Body of pancreas (tissue), 4 donors: ENCODE measurements at regions not wholly inside any gene's neighbourhood (a gene's known extent, or its start where the extent isn't known, plus 50 kb on each side); places are given as distances from the start of the nearest gene placed in this dataset.
A peak's percentile ranks its signal among the peaks of the same experiment; 100 is the strongest.

Experiments used
- ATAC-seq: fragments of 150-250 bp; one replicate; pipeline ENCODE4 v1.9.1; 2016
- DNase-seq, 4 donors: peaks; one replicate each; pipeline ENCODE4 v3.0.0-alpha.2; 2019
- H3K27ac ChIP-seq, 4 donors: fragments of 200-600 bp; sonication (generic); 1 replicate in 3 of 4; 2 replicates in 1 of 4; pipeline versions ENCODE4 v1.5.1 to v1.6.1; 2016 to 2019; ENCODE audit warnings: mild to moderate bottlenecking in 1 of 4, mixed read lengths in 1 of 4, moderate library complexity in 1 of 4
- H3K27me3 ChIP-seq, 2 donors: fragments of 200-600 bp; sonication (generic); one replicate each; pipeline ENCODE4 v1.6.0; 2016; ENCODE audit warnings: mild to moderate bottlenecking in 1 of 2
- H3K36me3 ChIP-seq, 2 donors: fragments of 200-600 bp; sonication (generic); replicated peaks in 1 of 2; 2 replicates each; pipeline ENCODE4 v1.5.1; 2016; ENCODE audit warnings: low read depth in 2 of 2; ENCODE audit not compliant: insufficient read depth in 1 of 2
- H3K4me1 ChIP-seq: fragments of 200-600 bp; sonication (generic); one replicate; pipeline ENCODE4 v1.6.0; 2016
- H3K4me3 ChIP-seq, 2 donors: fragments of 200-600 bp; sonication (generic); 1 replicate in 1 of 2; 2 replicates in 1 of 2; pipeline ENCODE4 v1.5.1; 2016 to 2019
- H3K9me3 ChIP-seq, 3 donors: fragments of 200-600 bp; sonication (generic); 1 replicate in 2 of 3; 2 replicates in 1 of 3; pipeline ENCODE4 v1.5.1; 2016
- POLR2A ChIP-seq, 3 donors: fragments of 450-650 bp; IDR thresholded peaks; one replicate each; pipeline ENCODE4 v1.6.1; 2016; ENCODE audit warnings: antibody characterized with exemption in 3 of 3, mild to moderate bottlenecking in 2 of 3
- WGBS, 2 donors: methylation state at CpG; one replicate each; pipeline ENCODE4 v1.1.5; 2017; 5-methylcytosine and 5-hydroxymethylcytosine counted together
- intact Hi-C: fragments of 100-400 bp; cut with DNase I; formaldehyde crosslinking; loops from one replicate; pipeline ENCODE4 v1.15.1; 2023
- TF ChIP-seq, protein P1 (sequence below), 7 experiments: fragments of 450-650 bp in 4 of 7; fragments of 200-600 bp in 3 of 7; sonication (generic) in 3 of 7; IDR thresholded peaks; one replicate each; pipeline ENCODE4 v1.5.1; 2016 to 2019; ENCODE audit warnings: antibody characterized with exemption in 7 of 7

DNA sequence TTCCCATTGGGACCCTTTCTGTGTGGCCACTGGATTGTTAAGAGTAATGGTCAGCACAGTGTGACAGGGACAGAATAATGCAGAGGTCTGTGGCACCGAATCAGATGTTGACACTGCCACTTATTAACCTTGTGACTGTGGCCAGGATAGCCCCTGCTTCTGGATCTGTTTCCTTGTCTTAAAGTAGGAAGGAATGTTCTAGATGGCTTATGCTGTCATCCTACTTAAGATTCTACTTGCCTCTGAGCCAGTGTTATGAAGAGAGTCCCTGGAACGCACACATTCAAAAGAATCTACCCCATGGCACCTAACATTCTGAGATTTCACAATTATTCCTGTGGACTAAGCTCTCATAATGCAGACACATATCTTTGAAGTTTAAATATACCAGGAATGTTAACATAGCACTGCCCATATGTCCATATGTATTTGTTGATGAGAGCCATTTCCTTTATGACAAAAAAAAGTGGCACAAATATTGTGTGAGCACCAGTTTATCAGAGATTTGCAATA, 612.7 kb downstream of the TLR4 start:
- no peak for DNase-seq
- Histone ChIP-seq H3K36me3 (no peaks in the 10 kb centered on the region), H3K4me1 (no peaks in the 10 kb centered on the region), H3K27me3 (no peaks in the 10 kb centered on the region), H3K4me3 (no peak overlapping the region), H3K9me3 (no peaks in the 10 kb centered on the region), H3K27ac (no peak overlapping the region)
- TF ChIP-seq POLR2A (IDR thresholded peaks at IDR 0.05): no peak
- TF ChIP-seq, protein P1, sequence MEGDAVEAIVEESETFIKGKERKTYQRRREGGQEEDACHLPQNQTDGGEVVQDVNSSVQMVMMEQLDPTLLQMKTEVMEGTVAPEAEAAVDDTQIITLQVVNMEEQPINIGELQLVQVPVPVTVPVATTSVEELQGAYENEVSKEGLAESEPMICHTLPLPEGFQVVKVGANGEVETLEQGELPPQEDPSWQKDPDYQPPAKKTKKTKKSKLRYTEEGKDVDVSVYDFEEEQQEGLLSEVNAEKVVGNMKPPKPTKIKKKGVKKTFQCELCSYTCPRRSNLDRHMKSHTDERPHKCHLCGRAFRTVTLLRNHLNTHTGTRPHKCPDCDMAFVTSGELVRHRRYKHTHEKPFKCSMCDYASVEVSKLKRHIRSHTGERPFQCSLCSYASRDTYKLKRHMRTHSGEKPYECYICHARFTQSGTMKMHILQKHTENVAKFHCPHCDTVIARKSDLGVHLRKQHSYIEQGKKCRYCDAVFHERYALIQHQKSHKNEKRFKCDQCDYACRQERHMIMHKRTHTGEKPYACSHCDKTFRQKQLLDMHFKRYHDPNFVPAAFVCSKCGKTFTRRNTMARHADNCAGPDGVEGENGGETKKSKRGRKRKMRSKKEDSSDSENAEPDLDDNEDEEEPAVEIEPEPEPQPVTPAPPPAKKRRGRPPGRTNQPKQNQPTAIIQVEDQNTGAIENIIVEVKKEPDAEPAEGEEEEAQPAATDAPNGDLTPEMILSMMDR (IDR thresholded peaks at IDR 0.05): no peak
- intact Hi-C loops: no loop called here
- 38 to 53% methylated on average over 2 of the region's 2 CpGs for WGBS, 2 donors
- no peak for ATAC-seq

DNA sequence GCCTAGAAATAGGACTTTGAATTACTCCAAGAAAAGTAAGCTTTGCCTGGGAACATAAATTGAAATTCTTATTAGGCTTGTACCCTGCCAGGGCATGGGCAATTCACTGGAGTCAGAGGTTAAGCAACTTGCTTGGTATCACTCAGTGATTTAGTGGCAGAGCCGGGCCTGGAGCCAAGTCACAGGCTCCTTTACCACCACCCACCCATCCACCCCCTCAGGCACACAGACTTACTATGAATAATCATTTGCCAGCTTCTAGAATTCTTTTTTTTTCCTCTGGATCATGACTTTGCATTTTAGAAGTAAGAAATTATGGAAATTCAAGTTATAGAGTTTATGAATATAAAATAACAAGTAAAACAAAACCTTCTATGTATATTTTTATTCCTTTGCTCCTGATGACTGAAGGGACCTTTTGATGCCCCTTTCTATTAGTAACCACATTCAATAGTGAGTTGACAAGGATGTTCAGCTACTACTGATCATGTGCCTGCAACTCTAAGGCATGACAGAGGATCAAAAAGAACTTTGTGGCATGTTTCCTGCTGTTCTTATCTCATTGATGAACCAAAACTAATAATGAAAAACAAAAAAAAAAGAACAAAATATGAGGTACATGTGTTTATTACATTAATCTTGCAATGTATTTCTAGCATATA, 614.7 kb downstream of the TLR4 start:
- DNase-seq: peak; percentile 7 to 29 (median 13)
- Histone ChIP-seq H3K36me3 (no peaks in the 10 kb centered on the region), H3K4me1 (no peaks in the 10 kb centered on the region), H3K27me3 (no peaks in the 10 kb centered on the region), H3K9me3 (no peaks in the 10 kb centered on the region), H3K27ac (no peak overlapping the region), H3K4me3 (no peak overlapping the region)
- 26% methylated on average over 1 of the region's 1 CpG for WGBS, 2 donors
- intact Hi-C loops: no loop called here
- no peak for TF ChIP-seq POLR2A (IDR thresholded peaks at IDR 0.05)
- TF ChIP-seq, protein P1 (IDR thresholded peaks at IDR 0.05): no peak
- ATAC-seq: no peak

DNA sequence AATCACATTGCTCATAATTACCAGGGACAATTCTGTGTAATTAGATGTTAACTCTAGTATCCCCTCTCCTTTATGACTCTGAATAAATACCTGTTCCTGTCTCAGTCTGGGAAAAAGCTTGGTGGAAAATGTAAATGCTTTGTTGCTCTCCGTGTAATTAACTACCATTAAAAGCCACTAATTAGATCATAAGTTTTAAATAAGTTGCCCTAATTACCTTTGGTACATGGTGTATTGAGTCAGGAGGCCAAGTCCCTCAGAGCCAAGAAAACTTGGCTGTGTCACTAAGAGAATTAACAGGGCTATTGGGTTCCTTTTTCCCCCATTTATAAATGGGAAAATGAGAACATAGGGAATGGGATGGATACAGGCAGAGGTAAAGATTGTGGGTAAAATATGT, 617.6 kb downstream of the TLR4 start:
- intact Hi-C loops: no loop called here
- ATAC-seq (no peak), DNase-seq (no peak)
- Histone ChIP-seq H3K36me3 (no peaks in the 10 kb centered on the region), H3K27me3 (no peaks in the 10 kb centered on the region), H3K4me1 (no peaks in the 10 kb centered on the region), H3K9me3 (no peaks in the 10 kb centered on the region), H3K4me3 (no peak overlapping the region), H3K27ac (no peak overlapping the region)
- TF ChIP-seq, protein P1 (IDR thresholded peaks at IDR 0.05): no peak
- TF ChIP-seq POLR2A (IDR thresholded peaks at IDR 0.05): no peak
- 52 to 53% methylated on average over 1 of the region's 1 CpG for WGBS, 2 donors

DNA sequence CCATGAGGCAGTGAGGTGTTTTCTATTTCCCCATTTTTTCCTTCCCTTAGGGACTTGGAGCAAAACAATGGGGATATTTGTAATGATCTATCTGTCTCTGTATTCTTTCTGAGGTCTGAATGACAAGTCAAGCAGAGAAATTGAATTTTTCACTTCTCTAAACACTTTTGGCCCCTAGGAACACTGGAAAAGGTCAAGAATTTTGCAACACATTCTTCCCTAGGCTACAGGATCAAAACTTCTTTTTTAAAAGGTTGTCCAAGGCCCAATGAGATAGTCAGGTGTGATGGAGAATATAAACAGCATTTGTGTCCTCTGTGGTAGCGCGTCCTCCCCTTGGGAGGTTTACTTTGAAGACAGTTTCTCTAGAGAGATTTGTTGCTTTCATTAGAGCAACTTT, 620.5 kb downstream of the TLR4 start:
- 84 to 96% methylated on average over 2 of the region's 2 CpGs for WGBS, 2 donors
- Histone ChIP-seq H3K4me1 (no peaks in the 10 kb centered on the region), H3K27ac (no peak overlapping the region), H3K9me3 (no peaks in the 10 kb centered on the region), H3K36me3 (no peaks in the 10 kb centered on the region), H3K27me3 (no peaks in the 10 kb centered on the region), H3K4me3 (no peak overlapping the region)
- intact Hi-C loops: no loop called here
- DNase-seq (no peak), ATAC-seq (no peak)
- no peak for TF ChIP-seq POLR2A (IDR thresholded peaks at IDR 0.05)
- TF ChIP-seq, protein P1 (IDR thresholded peaks at IDR 0.05): no peak

DNA sequence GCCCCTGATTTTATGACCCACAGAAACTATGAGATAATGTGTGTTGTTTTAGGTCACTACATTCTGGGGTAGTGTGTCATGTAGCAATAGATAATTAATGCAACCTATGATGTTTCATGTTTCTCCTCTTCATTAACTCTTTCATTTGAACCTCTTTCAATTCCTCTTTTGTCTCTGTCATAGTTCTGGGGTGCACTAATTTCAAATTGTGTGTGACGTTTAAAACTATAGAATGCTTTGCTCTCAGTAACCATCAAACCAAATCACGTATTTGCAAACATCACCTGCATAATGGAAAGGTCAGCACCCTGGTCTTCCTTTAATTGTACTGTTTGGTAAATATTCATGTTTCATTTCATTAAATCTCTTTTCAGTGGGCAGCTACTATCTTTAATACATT, 621.6 kb downstream of the TLR4 start:
- no peak overlapping the region for H3K27ac ChIP-seq
- intact Hi-C loops: no loop called here
- WGBS, 2 donors: 47 to 65% methylated on average over 2 of the region's 2 CpGs
- H3K4me3 ChIP-seq: no peak overlapping the region
- H3K36me3 ChIP-seq: no peaks in the 10 kb centered on the region
- H3K9me3 ChIP-seq: no peaks in the 10 kb centered on the region
- TF ChIP-seq, protein P1 (IDR thresholded peaks at IDR 0.05): no peak
- no peak for TF ChIP-seq POLR2A (IDR thresholded peaks at IDR 0.05)
- no peaks in the 10 kb centered on the region for H3K27me3 ChIP-seq
- no peaks in the 10 kb centered on the region for H3K4me1 ChIP-seq
- no peak for ATAC-seq
- DNase-seq: no peak
